ENCODE measurements at regions not wholly inside any gene's neighbourhood (a gene's known extent, or its start where the extent isn't known, plus 50 kb on each side); places are given as distances from the start of the nearest gene placed in this dataset.

DNA sequence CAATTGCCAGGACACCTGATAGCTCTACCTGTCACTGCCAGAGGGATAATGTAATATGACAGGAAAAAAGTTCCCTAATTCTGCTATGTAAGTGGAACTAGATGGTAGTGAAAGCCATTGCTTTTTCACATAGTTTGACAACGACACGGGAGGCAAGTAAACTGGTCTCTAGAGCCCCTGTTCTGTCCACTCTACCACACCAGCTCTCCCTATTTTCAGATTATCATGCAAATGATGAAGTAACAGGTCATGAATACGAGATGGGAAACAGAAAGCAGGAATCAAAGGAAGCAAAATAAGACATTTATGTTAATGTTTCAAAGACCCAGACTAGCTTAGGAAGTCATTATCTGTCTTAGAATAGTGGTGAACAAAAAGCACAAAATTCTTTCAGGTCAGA is 56.2 kb downstream of the TAF11L14 start:
- Histone ChIP-seq H3K36me3 (no peaks in the 10 kb centered on the region), H3K27ac (no peak overlapping the region), H3K27me3 (no peaks in the 10 kb centered on the region), H3K9me3 (no peaks in the 10 kb centered on the region), H3K4me3 (no peak overlapping the region), H3K4me1 (no peaks in the 10 kb centered on the region)
- intact Hi-C loops (cut with DNase I) = no loop called here
- DNase-seq (ENCODE audit: extremely low spot score in 2 of 2) = no peak
- TF ChIP-seq POLR2AphosphoS5 (IDR thresholded peaks at IDR 0.05; ENCODE audit: insufficient read depth in 1 of 2, low read depth in 1 of 2) (no peak), POLR2A (IDR thresholded peaks at IDR 0.05) (no peak), CTCF (IDR thresholded peaks at IDR 0.05) (no peak)

DNA sequence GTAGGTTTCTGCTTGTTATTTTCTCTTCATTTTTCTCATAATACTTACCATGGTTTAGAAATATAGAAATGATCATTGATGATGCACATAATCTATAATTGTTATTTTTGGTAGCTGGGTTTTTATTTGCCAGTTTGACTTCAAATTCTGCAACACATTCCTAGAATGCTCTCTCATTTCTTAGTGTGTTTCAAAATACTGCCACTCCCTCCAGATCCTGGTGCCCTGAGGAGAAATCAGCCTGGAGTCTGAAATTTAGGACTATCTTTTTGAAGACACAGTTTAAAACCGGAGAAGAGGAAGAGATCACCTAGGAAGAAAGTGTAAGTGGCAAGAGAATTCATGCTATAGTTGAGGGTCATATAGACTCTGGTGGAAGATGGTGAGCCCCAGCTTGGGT is 57.5 kb downstream of the TAF11L14 start:
- intact Hi-C loops (cut with DNase I) = no loop called here
- DNase-seq (ENCODE audit: extremely low spot score in 2 of 2) = no peak
- Histone ChIP-seq H3K4me3 (no peak overlapping the region), H3K4me1 (no peaks in the 10 kb centered on the region), H3K27me3 (no peaks in the 10 kb centered on the region), H3K9me3 (no peaks in the 10 kb centered on the region), H3K36me3 (no peaks in the 10 kb centered on the region), H3K27ac (no peak overlapping the region)
- TF ChIP-seq POLR2A (IDR thresholded peaks at IDR 0.05) = no peak
- no peak for TF ChIP-seq CTCF (IDR thresholded peaks at IDR 0.05)
- TF ChIP-seq POLR2AphosphoS5 (IDR thresholded peaks at IDR 0.05; ENCODE audit: insufficient read depth in 1 of 2, low read depth in 1 of 2) = no peak

DNA sequence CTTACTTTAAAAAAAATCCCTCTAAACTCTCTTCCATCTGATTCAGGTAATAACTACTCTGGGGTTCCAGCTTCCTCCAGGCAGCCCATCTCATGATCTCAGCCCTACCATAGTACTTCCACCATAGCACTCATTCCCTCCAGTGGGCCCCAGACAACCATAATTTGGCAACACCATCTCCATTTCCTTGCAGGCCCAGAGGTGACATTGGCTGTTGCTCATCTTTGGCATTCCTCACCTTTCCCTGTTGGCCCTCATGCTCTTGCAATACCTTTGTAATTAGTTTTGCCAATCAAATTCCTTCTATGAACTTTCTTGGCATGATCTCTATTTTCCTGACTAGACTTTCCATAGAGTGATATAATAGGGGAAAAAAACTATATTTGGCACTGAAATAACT is 60.1 kb downstream of the TAF11L14 start:
- H3K9me3 ChIP-seq = no peaks in the 10 kb centered on the region
- H3K4me1 ChIP-seq = no peaks in the 10 kb centered on the region
- no peak overlapping the region for H3K27ac ChIP-seq
- H3K36me3 ChIP-seq = no peaks in the 10 kb centered on the region
- no peak overlapping the region for H3K4me3 ChIP-seq
- TF ChIP-seq POLR2A (IDR thresholded peaks at IDR 0.05) (no peak), CTCF (IDR thresholded peaks at IDR 0.05) (no peak)
- no peaks in the 10 kb centered on the region for H3K27me3 ChIP-seq
- intact Hi-C loops (cut with DNase I) = no loop called here
- DNase-seq (ENCODE audit: extremely low spot score in 2 of 2) = no peak

- H3K36me3 ChIP-seq = no peaks in the 10 kb centered on the region
- H3K4me1 ChIP-seq = no peaks in the 10 kb centered on the region
- no peak overlapping the region for H3K4me3 ChIP-seq
- intact Hi-C loops (cut with DNase I) = no loop called here
- H3K27ac ChIP-seq = no peak overlapping the region
- TF ChIP-seq CTCF (IDR thresholded peaks at IDR 0.05) = no peak
- TF ChIP-seq POLR2A (IDR thresholded peaks at IDR 0.05) = no peak
- TF ChIP-seq POLR2AphosphoS5 (IDR thresholded peaks at IDR 0.05; ENCODE audit: insufficient read depth in 1 of 2, low read depth in 1 of 2) = no peak
- no peak for DNase-seq (ENCODE audit: extremely low spot score in 2 of 2)
- no peaks in the 10 kb centered on the region for H3K9me3 ChIP-seq
- no peaks in the 10 kb centered on the region for H3K27me3 ChIP-seq
These were observed 60.7 kb downstream of the TAF11L14 start for GRCh38 chr5:17694914-17695313.

- Histone ChIP-seq H3K36me3 (no peaks in the 10 kb centered on the region), H3K27me3 (no peaks in the 10 kb centered on the region), H3K4me3 (no peak overlapping the region), H3K4me1 (no peaks in the 10 kb centered on the region), H3K27ac (no peak overlapping the region), H3K9me3 (no peaks in the 10 kb centered on the region)
- TF ChIP-seq POLR2AphosphoS5 (IDR thresholded peaks at IDR 0.05; ENCODE audit: insufficient read depth in 1 of 2, low read depth in 1 of 2) (no peak), CTCF (IDR thresholded peaks at IDR 0.05) (no peak), POLR2A (IDR thresholded peaks at IDR 0.05) (no peak)
- intact Hi-C loops (cut with DNase I) = no loop called here
- DNase-seq (ENCODE audit: extremely low spot score in 2 of 2) = no peak
These were observed 62.4 kb downstream of the TAF11L14 start for GRCh38 chr5:17696627-17697026.

All from vagina (tissue), 2 donors.